GM12872 (cell line): ENCODE measurements at regions not wholly inside any gene's neighbourhood (a gene's known extent, or its start where the extent isn't known, plus 50 kb on each side); places are given as distances from the start of the nearest gene placed in this dataset.

Source experiments
- CTCF ChIP-seq: IDR thresholded peaks from 3 replicates; pipeline ENCODE4 v1.5.1; 2011; ENCODE audit warnings: low read depth, mild to moderate bottlenecking, low read length, moderate library complexity; ENCODE audit not compliant: insufficient read depth

- no peak for TF ChIP-seq CTCF
These were observed 700.1 kb downstream of the RNF144B start for GRCh38 chr6:19087296-19087695.

GRCh38 chr6:19087897-19088296 lies 700.7 kb downstream of the RNF144B start:
- TF ChIP-seq CTCF: no peak

GRCh38 chr6:19100752-19101151 lies 713.6 kb downstream of the RNF144B start:
- no peak for TF ChIP-seq CTCF

- no peak for TF ChIP-seq CTCF
These were observed 715.8 kb downstream of the RNF144B start for GRCh38 chr6:19102936-19103335.

GRCh38 chr6:19107468-19107867 lies 720.3 kb downstream of the RNF144B start:
- TF ChIP-seq CTCF: no peak

GRCh38 chr6:19121521-19121920 lies 715.6 kb upstream of the ID4 start:
- TF ChIP-seq CTCF: no peak

- no peak for TF ChIP-seq CTCF
These were observed 710.1 kb upstream of the ID4 start for GRCh38 chr6:19127081-19127480.

GRCh38 chr6:19128701-19129100 lies 708.5 kb upstream of the ID4 start:
- no peak for TF ChIP-seq CTCF
